Testis (tissue), 2 donors: ENCODE measurements at regions not wholly inside any gene's neighbourhood (a gene's known extent, or its start where the extent isn't known, plus 50 kb on each side); places are given as distances from the start of the nearest gene placed in this dataset.
A peak's percentile ranks its signal among the peaks of the same experiment; 100 is the strongest.

Experiments
- DNase-seq: peaks from one replicate; pipeline ENCODE4 v3.0.0-alpha.2; 2019
- H3K27ac ChIP-seq, 2 donors: fragments of 200-600 bp; sonication (generic); one replicate each; pipeline ENCODE4 v1.5.1; 2019
- H3K27me3 ChIP-seq: fragments of 200-600 bp; sonication (generic); one replicate; pipeline ENCODE4 v1.5.1; 2019
- H3K36me3 ChIP-seq: fragments of 200-600 bp; sonication (generic); one replicate; pipeline ENCODE4 v1.5.1; 2017; ENCODE audit warnings: low read depth; ENCODE audit errors: missing control alignments
- H3K4me1 ChIP-seq: fragments of 200-600 bp; sonication (generic); one replicate; pipeline ENCODE4 v1.5.1; 2019
- H3K4me3 ChIP-seq, 2 donors: fragments of 200-600 bp; sonication (generic); one replicate each; pipeline ENCODE4 v1.5.1; 2017 to 2019
- H3K9me3 ChIP-seq: fragments of 200-600 bp; sonication (generic); one replicate; pipeline ENCODE4 v1.5.1; 2017
- POLR2A ChIP-seq: fragments of 450-650 bp; IDR thresholded peaks from one replicate; pipeline ENCODE4 v1.6.1; 2017; ENCODE audit warnings: antibody characterized with exemption, mild to moderate bottlenecking, moderate library complexity
- WGBS, 2 donors: methylation state at CpG; one replicate each; pipeline ENCODE4 v1.1.5; 2018; 5-methylcytosine and 5-hydroxymethylcytosine counted together
- intact Hi-C: fragments of 100-400 bp; cut with DNase I; formaldehyde crosslinking; loops from one replicate; pipeline ENCODE4 v1.15.1; 2023; ENCODE audit warnings: low total_unique reads
- TF ChIP-seq, protein P1 (sequence below), 3 experiments: fragments of 450-650 bp in 2 of 3; fragments of 200-600 bp in 1 of 3; sonication (generic) in 1 of 3; IDR thresholded peaks; one replicate each; pipeline ENCODE4 v1.5.1; 2016 to 2019; ENCODE audit warnings: antibody characterized with exemption in 3 of 3, mild to moderate bottlenecking in 2 of 3, moderate library complexity in 1 of 3

DNA sequence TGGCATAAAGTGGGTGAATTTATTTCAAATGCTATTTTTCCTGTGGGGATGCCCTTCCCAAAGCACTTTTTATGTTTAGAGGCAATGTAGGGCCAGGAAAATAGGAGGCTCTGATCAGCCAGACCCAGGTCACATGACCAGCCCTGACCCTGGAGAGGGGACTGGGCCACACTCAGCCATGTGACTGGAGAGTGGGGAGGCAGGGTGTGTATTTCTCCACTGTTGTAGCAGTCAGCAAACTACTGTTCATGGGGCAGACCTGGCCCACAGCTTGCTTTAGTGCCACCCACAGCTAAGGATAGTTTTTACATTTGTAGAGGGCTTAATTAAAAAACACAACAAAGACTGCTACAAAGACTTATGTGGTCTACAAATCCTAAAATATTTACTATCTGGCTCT lies 153.8 kb downstream of the ACTL8 start:
- TF ChIP-seq POLR2A = no peak
- TF ChIP-seq, protein P1, sequence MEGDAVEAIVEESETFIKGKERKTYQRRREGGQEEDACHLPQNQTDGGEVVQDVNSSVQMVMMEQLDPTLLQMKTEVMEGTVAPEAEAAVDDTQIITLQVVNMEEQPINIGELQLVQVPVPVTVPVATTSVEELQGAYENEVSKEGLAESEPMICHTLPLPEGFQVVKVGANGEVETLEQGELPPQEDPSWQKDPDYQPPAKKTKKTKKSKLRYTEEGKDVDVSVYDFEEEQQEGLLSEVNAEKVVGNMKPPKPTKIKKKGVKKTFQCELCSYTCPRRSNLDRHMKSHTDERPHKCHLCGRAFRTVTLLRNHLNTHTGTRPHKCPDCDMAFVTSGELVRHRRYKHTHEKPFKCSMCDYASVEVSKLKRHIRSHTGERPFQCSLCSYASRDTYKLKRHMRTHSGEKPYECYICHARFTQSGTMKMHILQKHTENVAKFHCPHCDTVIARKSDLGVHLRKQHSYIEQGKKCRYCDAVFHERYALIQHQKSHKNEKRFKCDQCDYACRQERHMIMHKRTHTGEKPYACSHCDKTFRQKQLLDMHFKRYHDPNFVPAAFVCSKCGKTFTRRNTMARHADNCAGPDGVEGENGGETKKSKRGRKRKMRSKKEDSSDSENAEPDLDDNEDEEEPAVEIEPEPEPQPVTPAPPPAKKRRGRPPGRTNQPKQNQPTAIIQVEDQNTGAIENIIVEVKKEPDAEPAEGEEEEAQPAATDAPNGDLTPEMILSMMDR (IDR thresholded peaks at IDR 0.05) = no peak
- Histone ChIP-seq H3K27me3 (no peaks in the 10 kb centered on the region), H3K4me1 (no peaks in the 10 kb centered on the region), H3K9me3 (no peaks in the 10 kb centered on the region), H3K27ac (no peak overlapping the region), H3K4me3 (no peak overlapping the region), H3K36me3 (no peaks in the 10 kb centered on the region)
- DNase-seq = no peak
- intact Hi-C loops = no loop called here

DNA sequence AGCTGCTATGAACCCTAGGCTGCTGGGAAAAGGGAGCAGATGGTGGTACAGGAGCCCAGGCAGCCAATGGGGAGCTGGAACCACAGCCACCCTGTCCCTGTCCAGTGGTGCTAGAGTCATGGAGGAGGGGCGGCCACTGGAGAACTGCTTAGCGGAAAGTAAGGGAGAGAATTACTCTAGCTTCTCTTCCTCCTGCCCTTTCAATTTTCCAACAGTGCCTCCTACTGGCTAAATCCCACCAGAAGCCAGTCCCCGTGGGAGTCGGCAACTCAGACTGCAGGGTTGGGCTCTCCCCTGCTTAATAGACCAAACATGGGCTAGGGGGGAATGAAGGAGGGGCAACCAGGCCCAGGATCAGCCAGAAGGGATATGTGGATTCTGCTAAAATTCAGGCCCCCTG lies 154.5 kb downstream of the ACTL8 start:
- Histone ChIP-seq H3K4me3 (no peak overlapping the region), H3K4me1 (no peaks in the 10 kb centered on the region), H3K27me3 (no peaks in the 10 kb centered on the region), H3K36me3 (no peaks in the 10 kb centered on the region), H3K9me3 (no peaks in the 10 kb centered on the region), H3K27ac (no peak overlapping the region)
- peak; percentile 39 for DNase-seq
- TF ChIP-seq, protein P1 (IDR thresholded peaks at IDR 0.05) = peak in 2 of 3 experiments; percentile 17 to 33
- no peak for TF ChIP-seq POLR2A
- WGBS, 2 donors = 24 to 33% methylated on average over 4 of the region's 4 CpGs
- intact Hi-C loops = no loop called here

DNA sequence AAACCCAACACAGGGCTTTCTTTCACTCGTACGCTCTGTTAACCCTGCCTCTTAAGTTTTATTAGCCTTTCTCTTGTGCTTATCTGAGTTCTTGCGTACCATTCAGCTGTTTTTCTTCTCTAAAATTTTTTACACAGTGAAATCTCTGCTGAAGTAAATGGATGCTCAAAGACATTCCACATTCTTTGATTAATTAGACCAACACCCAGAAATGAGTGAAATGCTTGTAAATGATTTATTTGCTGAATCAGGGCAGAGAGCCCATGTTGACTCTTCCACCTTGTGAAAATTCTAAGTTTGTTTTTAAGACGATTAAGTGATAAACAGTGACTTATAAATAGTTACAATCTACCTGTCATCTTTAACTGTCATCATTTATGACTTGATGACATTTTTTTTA lies 156.7 kb downstream of the ACTL8 start:
- intact Hi-C loops = no loop called here

DNA sequence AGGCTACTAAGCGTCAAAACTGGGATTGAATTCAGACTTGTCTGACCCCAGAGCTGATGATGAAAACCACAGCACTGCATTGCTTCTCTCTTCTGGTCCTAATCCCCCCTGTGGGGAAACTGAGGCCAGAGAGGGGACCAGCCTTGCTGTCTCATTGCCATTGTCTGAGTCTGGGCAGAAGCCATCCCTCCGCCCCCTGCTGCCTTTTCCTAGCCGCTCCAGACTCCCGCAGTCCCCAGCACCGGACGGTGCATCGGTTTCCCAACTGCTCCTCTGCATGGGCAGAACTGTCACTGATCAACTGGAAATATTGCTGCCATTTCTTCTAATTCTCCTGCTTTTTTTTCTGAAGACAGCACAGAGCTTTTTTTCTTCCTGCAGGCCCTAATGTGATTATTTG lies 157.4 kb downstream of the ACTL8 start:
- Histone ChIP-seq H3K9me3 (no peaks in the 10 kb centered on the region), H3K4me1 (no peaks in the 10 kb centered on the region), H3K27me3 (no peaks in the 10 kb centered on the region), H3K27ac (no peak overlapping the region), H3K4me3 (no peak overlapping the region), H3K36me3 (no peaks in the 10 kb centered on the region)
- WGBS, 2 donors = 66 to 70% methylated on average over 7 of the region's 7 CpGs
- DNase-seq = no peak
- TF ChIP-seq, protein P1 (IDR thresholded peaks at IDR 0.05) = no peak
- no peak for TF ChIP-seq POLR2A
- intact Hi-C loops = no loop called here

More for the DNA sequence above, 156.7 kb downstream of the ACTL8 start:
- Histone ChIP-seq H3K27me3 (no peaks in the 10 kb centered on the region), H3K36me3 (no peaks in the 10 kb centered on the region), H3K9me3 (no peaks in the 10 kb centered on the region), H3K27ac (no peak overlapping the region), H3K4me1 (no peaks in the 10 kb centered on the region), H3K4me3 (no peak overlapping the region)
- TF ChIP-seq, protein P1 (IDR thresholded peaks at IDR 0.05) = no peak
- TF ChIP-seq POLR2A = no peak
- 42 to 52% methylated on average over 4 of the region's 4 CpGs for WGBS, 2 donors
- DNase-seq = no peak

DNA sequence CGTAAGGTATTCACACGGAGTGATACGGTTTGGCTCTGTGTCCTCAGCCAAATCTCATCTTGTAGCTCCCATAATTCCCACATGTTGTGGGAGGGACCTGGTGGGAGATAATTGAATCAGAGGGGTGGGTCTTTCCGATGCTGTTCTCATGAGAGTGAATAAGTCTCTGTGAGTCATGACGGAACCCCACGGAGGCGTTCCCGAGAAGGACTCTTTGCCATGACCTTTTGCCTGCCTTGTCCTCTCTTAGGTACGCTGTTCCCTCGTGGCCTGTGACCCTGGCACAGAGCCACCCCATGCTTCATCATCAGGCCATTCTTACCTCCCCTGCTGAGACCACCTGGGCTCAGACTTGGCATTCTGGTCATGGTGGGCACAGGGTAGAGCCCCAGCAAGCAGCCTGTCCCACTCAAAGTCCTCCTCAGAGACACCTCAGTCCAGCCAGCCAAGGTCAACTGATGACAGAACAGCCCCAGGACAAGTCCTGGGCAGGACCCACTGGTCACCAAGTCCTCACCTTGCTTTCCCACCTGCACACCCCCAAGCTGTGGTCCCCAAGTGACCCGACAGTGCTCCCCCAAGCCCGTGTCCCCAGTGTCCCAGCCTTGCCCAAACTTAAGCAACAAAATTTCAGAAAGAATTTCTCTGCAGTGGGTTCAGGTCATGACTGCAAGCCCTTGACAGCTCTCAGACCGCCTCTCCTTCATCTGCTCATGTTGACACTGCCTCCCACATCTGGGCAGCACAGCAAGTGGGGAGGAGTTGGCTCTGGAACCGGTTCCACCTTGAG lies 158.4 kb downstream of the ACTL8 start:
- H3K4me1 ChIP-seq = no peaks in the 10 kb centered on the region
- H3K9me3 ChIP-seq = no peaks in the 10 kb centered on the region
- no peak for DNase-seq
- intact Hi-C loops = no loop called here
- 72 to 73% methylated on average over 13 to 14 of the region's 14 CpGs for WGBS, 2 donors
- H3K27ac ChIP-seq = no peak overlapping the region
- TF ChIP-seq, protein P1 (IDR thresholded peaks at IDR 0.05) = no peak
- TF ChIP-seq POLR2A = no peak
- H3K27me3 ChIP-seq = no peaks in the 10 kb centered on the region
- H3K4me3 ChIP-seq = no peak overlapping the region
- no peaks in the 10 kb centered on the region for H3K36me3 ChIP-seq
